HCT116 (cell line): ENCODE measurements at regions not wholly inside any gene's neighbourhood (a gene's known extent, or its start where the extent isn't known, plus 50 kb on each side); places are given as distances from the start of the nearest gene placed in this dataset.

Experiments
- ATAC-seq: fragments of 200-7000 bp; cut with Tn5 transposase; 2 replicates; pipeline ENCODE4 v1.9.1; 2020; ENCODE audit warnings: mild to moderate bottlenecking, moderate library complexity
- BruUV-seq: library from RNA; stranded (reverse); fragments of 400-500 nt; replicated peaks from 2 replicates; lab custom pipeline; 2021; lab: Mats Ljungman, UMichigan
- CTCF ChIA-PET: fragments of 300-600 bp; sonication (Branson Sonifier 250); formaldehyde crosslinking; loops from one replicate; lab custom pipeline; 2021; ENCODE audit warnings: antibody characterized with exemption; lab: Charles Lee
- POLR2A ChIA-PET: fragments of 300-600, 350-600 bp; sonication (Branson Sonifier 250); formaldehyde crosslinking; loops from one replicate; lab custom pipeline; 2021; ENCODE audit warnings: antibody characterized with exemption; lab: Charles Lee
- RAD21 ChIA-PET, 2 experiments: fragments of 300-600 bp; sonication (Branson Sonifier 250); formaldehyde crosslinking; loops; one replicate each; lab custom pipeline; 2023; ENCODE audit warnings: low total read pairs in 2 of 2; ENCODE audit not compliant: uncharacterized antibody in 2 of 2, unreplicated experiment in 2 of 2, low non-redundant PET in 1 of 2; lab: Charles Lee
- DNase-seq: peaks from one replicate; pipeline ENCODE4 v3.0.0-alpha.2; 2010; ENCODE audit warnings: low read depth, low spot score
- H2AFZ ChIP-seq: fragments of 200-600 bp; shearing (Covaris generic), sonication (generic); 2 replicates; pipeline ENCODE4 v1.6.1; 2017; ENCODE audit warnings: low read depth, mixed run types, mixed read lengths, antibody characterized with exemption, low read length; ENCODE audit not compliant: poor library complexity, severe bottlenecking
- H3K27ac ChIP-seq: 2 replicates; pipeline ENCODE4 v1.5.1; 2012; ENCODE audit warnings: low read depth, low read length
- H3K27me3 ChIP-seq: fragments of 200-600 bp; sonication (generic); 2 replicates; pipeline ENCODE4 v1.6.1; 2016; ENCODE audit warnings: mixed run types, low read length, mixed read lengths; ENCODE audit not compliant: insufficient read depth
- H3K36me3 ChIP-seq, 2 experiments: fragments of 200-500 bp in 1 of 2; fragments of 200-600 bp in 1 of 2; sonication (Bioruptor generic) in 1 of 2; sonication (generic) in 1 of 2; 2 replicates each; pipeline versions ENCODE4 v1.5.1 to v1.6.1; 2014 to 2016; ENCODE audit warnings: low read length in 2 of 2, inconsistent platforms in 1 of 2, mixed read lengths in 1 of 2, mixed run types in 1 of 2; ENCODE audit not compliant: insufficient read depth in 2 of 2, control insufficient read depth in 1 of 2
- H3K4me1 ChIP-seq, 2 experiments: fragments of 200-600 bp in 1 of 2; sonication (generic) in 1 of 2; 2 replicates each; pipeline versions ENCODE4 v1.5.1 to v1.6.1; 2012 to 2017; ENCODE audit warnings: low read length in 2 of 2, inconsistent platforms in 1 of 2, mild to moderate bottlenecking in 1 of 2, mixed read lengths in 1 of 2, mixed run types in 1 of 2, moderate library complexity in 1 of 2; ENCODE audit not compliant: insufficient read depth in 2 of 2, control insufficient read depth in 1 of 2
- H3K4me2 ChIP-seq: fragments of 200-600 bp; sonication (generic); 2 replicates; pipeline ENCODE4 v1.6.1; 2017; ENCODE audit warnings: mixed run types, low read length, mixed read lengths
- H3K4me3 ChIP-seq, 2 experiments: fragments of 200-600 bp in 1 of 2; sonication (generic) in 1 of 2; replicated peaks in 1 of 2; 2 replicates each; pipeline ENCODE4 v1.5.1; 2011 to 2016; ENCODE audit warnings: low read length in 2 of 2, control low read depth in 1 of 2, low read depth in 1 of 2, mild to moderate bottlenecking in 1 of 2, mixed read lengths in 1 of 2, mixed run types in 1 of 2
- H3K79me2 ChIP-seq: fragments of 200-600 bp; sonication (generic); 2 replicates; pipeline ENCODE4 v1.6.1; 2017; ENCODE audit warnings: mild to moderate bottlenecking, mixed run types, low read length, moderate library complexity, mixed read lengths; ENCODE audit not compliant: insufficient read depth
- H3K9ac ChIP-seq: fragments of 200-600 bp; sonication (generic); 2 replicates; pipeline ENCODE4 v1.6.1; 2016; ENCODE audit warnings: low read length, mixed read lengths
- H3K9me2 ChIP-seq: fragments of 200-600 bp; sonication (generic), shearing (Covaris generic); 2 replicates; pipeline ENCODE4 v1.6.1; 2017; ENCODE audit warnings: mixed run types, mild to moderate bottlenecking, moderate library complexity; ENCODE audit not compliant: insufficient read depth
- H3K9me3 ChIP-seq, 2 experiments: fragments of 200-500 bp in 1 of 2; fragments of 200-600 bp in 1 of 2; sonication (Bioruptor generic) in 1 of 2; sonication (generic) in 1 of 2; 2 replicates each; pipeline ENCODE4 v1.6.1; 2014 to 2017; ENCODE audit warnings: low read length in 2 of 2, mixed read lengths in 2 of 2, inconsistent platforms in 1 of 2, low read depth in 1 of 2, mild to moderate bottlenecking in 1 of 2, mixed run types in 1 of 2, moderate library complexity in 1 of 2; ENCODE audit not compliant: control insufficient read depth in 1 of 2, insufficient read depth in 1 of 2
- H4K20me1 ChIP-seq: fragments of 200-600 bp; sonication (generic), shearing (Covaris generic); 2 replicates; pipeline ENCODE4 v1.6.1; 2017; ENCODE audit warnings: mixed run types, mild to moderate bottlenecking, moderate library complexity; ENCODE audit not compliant: insufficient read depth
- FOSL1 ChIP-seq: IDR thresholded peaks from 2 replicates; pipeline ENCODE4 v1.6.1; 2012; ENCODE audit warnings: low read depth
- JUND ChIP-seq: IDR thresholded peaks from 2 replicates; pipeline ENCODE4 v1.6.1; 2012
- POLR2AphosphoS5 ChIP-seq: IDR thresholded peaks from 2 replicates; pipeline ENCODE4 v1.6.1; 2011; ENCODE audit warnings: mild to moderate bottlenecking, low read depth, low read length, moderate library complexity
- RAD21 ChIP-seq: IDR thresholded peaks from 2 replicates; pipeline ENCODE4 v1.6.1; 2012; ENCODE audit warnings: low read depth, mild to moderate bottlenecking
- SIN3A ChIP-seq: IDR thresholded peaks from 2 replicates; pipeline ENCODE4 v1.6.1; 2012; ENCODE audit warnings: low read depth
- SP1 ChIP-seq: IDR thresholded peaks from 2 replicates; pipeline ENCODE4 v1.6.1; 2012; ENCODE audit warnings: low read depth
- SRF ChIP-seq: IDR thresholded peaks from 2 replicates; pipeline ENCODE4 v1.6.1; 2012; ENCODE audit warnings: low read depth
- TCF7L2 ChIP-seq: IDR thresholded peaks from 2 replicates; pipeline ENCODE4 v1.7.0; 2011; ENCODE audit warnings: borderline replicate concordance, inconsistent platforms; ENCODE audit not compliant: insufficient read depth, insufficient read length; ENCODE audit errors: extremely low read depth
- ZFX ChIP-seq: fragments of 450-650 bp; IDR thresholded peaks from 2 replicates; pipeline ENCODE4 v1.6.1; 2017
- ZNF274 ChIP-seq: fragments of 200-500 bp; sonication (Bioruptor generic); IDR thresholded peaks from 2 replicates; pipeline ENCODE4 v1.6.1; 2014; ENCODE audit warnings: mild to moderate bottlenecking, low read depth, low read length, inconsistent platforms
- intact Hi-C: fragments of 100-400 bp; cut with micrococcal nuclease; formaldehyde crosslinking; loops from 2 replicates; pipeline ENCODE4 v1.10.0; 2022
- TF ChIP-seq, protein P1 (sequence below): IDR thresholded peaks from 2 replicates; pipeline ENCODE4 v1.6.1; 2012
- TF ChIP-seq, protein P2 (sequence below), 3 experiments: fragments of 200-600 bp in 1 of 3; sonication (generic) in 1 of 3; IDR thresholded peaks in 2 of 3; conservative IDR thresholded peaks in 1 of 3; 2 replicates each; pipeline ENCODE4 v1.5.1; 2012 to 2017; ENCODE audit warnings: low read depth in 2 of 3, low read length in 2 of 3, antibody characterized with exemption in 1 of 3, borderline replicate concordance in 1 of 3, control low read depth in 1 of 3, mild to moderate bottlenecking in 1 of 3, mixed read lengths in 1 of 3, mixed run types in 1 of 3, moderate library complexity in 1 of 3; ENCODE audit not compliant: insufficient read depth in 1 of 3
- TF ChIP-seq, protein P3 (sequence below): IDR thresholded peaks from 2 replicates; pipeline ENCODE4 v1.6.1; 2012

DNA sequence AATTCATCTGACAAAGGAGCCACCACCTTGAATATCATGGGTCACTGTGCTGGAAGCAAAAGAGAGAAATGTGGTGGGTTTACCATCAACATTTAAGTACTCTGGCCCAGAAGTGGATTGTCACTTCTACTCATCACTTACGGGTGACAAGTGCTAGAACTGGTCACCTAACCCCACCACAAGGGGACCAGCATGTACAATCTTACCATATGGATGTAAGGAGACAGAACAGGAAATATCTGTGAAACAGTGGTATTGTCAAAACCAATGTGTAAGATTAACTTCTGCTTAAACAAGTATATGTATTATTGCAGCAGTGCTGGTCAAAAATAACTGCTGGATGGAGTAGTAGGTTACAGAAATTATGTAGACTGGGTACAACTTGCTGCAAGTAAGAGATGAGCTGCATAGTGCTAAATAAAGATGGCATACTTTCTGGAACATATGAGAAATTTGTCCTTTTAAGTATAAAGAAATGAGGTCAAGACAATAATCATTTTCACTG lies 171.8 kb downstream of the POTEB3 start:
- H3K4me3 ChIP-seq = no peak overlapping the region
- H3K27me3 ChIP-seq = no peaks in the 10 kb centered on the region
- H2AFZ ChIP-seq = no peak overlapping the region
- peaks cover 14 to 22% of the 10 kb centered on the region in 2 experiments; a peak in 3 of 4 replicates for H3K9me3 ChIP-seq
- RAD21 ChIA-PET = no interaction called here
- intact Hi-C loops = no loop called here
- H3K4me2 ChIP-seq = no peak overlapping the region
- H3K9ac ChIP-seq = no peak overlapping the region
- DNase-seq (no peak), ATAC-seq (no peak)
- no peak overlapping the region for H3K27ac ChIP-seq
- POLR2A ChIA-PET = no interaction called here
- H3K79me2 ChIP-seq = no peaks in the 10 kb centered on the region
- no peak for TF ChIP-seq SP1
- H4K20me1 ChIP-seq = no peaks in the 10 kb centered on the region
- H3K4me1 ChIP-seq = no peaks in the 10 kb centered on the region
- H3K36me3 ChIP-seq = no peaks in the 10 kb centered on the region
- BruUV-seq = no TSS peak
- CTCF ChIA-PET = no interaction called here
- no peaks in the 10 kb centered on the region for H3K9me2 ChIP-seq

DNA sequence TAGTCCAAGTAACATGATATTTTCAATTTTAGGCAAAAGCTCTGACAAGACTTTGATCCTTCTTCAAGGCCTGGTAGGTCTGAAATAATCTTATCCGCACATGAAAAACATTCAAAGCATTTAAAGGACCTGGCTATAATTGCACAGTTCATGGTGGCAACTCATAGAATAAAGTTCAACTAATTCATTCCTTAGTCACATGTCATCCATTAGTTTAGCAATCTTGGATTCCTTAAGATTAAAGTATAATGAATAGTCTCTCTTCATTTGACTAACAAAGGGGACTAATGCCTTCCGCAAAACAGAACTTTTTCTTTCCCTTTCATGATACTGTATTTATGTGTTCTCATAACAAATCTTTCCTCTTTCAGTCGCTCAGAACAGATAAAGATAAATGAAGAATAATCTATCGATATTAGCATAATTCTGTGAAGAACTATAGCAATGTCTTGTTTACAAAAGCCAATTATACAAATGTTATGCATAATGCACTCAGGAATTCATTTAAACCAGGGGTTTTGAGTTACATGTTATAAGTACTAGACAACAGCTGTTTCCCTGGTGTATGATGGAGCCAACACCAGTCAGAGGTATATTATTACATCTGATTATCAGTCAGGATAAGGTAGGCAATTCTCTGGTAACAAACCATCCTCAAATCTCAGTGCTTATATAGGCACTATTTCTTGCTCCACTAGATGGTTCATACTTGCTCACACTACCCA lies 172.5 kb downstream of the POTEB3 start:
- Histone ChIP-seq H3K4me2 (no peak overlapping the region), H3K9me3 (peaks cover 14 to 22% of the 10 kb centered on the region in 2 experiments; a peak in 3 of 4 replicates), H2AFZ (no peak overlapping the region), H3K9me2 (no peaks in the 10 kb centered on the region), H3K9ac (no peak overlapping the region), H3K79me2 (no peaks in the 10 kb centered on the region), H3K4me3 (no peak overlapping the region), H3K4me1 (no peaks in the 10 kb centered on the region), H4K20me1 (no peaks in the 10 kb centered on the region), H3K36me3 (no peaks in the 10 kb centered on the region), H3K27ac (no peak overlapping the region), H3K27me3 (no peaks in the 10 kb centered on the region)
- POLR2A ChIA-PET = no interaction called here
- no TSS peak for BruUV-seq
- CTCF ChIA-PET = no interaction called here
- RAD21 ChIA-PET = no interaction called here
- DNase-seq (no peak), ATAC-seq (no peak)
- intact Hi-C loops = no loop called here
- TF ChIP-seq ZNF274 = no peak
- no peak for TF ChIP-seq POLR2AphosphoS5
- TF ChIP-seq FOSL1 = no peak
- TF ChIP-seq, protein P1, sequence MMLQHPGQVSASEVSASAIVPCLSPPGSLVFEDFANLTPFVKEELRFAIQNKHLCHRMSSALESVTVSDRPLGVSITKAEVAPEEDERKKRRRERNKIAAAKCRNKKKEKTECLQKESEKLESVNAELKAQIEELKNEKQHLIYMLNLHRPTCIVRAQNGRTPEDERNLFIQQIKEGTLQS = no peak
- TF ChIP-seq TCF7L2 = no peak
- no peak for TF ChIP-seq SP1
- no peak for TF ChIP-seq JUND
- TF ChIP-seq, protein P2, sequence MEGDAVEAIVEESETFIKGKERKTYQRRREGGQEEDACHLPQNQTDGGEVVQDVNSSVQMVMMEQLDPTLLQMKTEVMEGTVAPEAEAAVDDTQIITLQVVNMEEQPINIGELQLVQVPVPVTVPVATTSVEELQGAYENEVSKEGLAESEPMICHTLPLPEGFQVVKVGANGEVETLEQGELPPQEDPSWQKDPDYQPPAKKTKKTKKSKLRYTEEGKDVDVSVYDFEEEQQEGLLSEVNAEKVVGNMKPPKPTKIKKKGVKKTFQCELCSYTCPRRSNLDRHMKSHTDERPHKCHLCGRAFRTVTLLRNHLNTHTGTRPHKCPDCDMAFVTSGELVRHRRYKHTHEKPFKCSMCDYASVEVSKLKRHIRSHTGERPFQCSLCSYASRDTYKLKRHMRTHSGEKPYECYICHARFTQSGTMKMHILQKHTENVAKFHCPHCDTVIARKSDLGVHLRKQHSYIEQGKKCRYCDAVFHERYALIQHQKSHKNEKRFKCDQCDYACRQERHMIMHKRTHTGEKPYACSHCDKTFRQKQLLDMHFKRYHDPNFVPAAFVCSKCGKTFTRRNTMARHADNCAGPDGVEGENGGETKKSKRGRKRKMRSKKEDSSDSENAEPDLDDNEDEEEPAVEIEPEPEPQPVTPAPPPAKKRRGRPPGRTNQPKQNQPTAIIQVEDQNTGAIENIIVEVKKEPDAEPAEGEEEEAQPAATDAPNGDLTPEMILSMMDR (IDR thresholded peaks at IDR 0.05 in 2 of 3, conservative IDR thresholded peaks at IDR 0.05 in 1 of 3; ENCODE audit: borderline replicate concordance in 1 of 3, insufficient read depth in 1 of 3, low read depth in 2 of 3, low read length in 2 of 3) = no peak
- TF ChIP-seq, protein P3, sequence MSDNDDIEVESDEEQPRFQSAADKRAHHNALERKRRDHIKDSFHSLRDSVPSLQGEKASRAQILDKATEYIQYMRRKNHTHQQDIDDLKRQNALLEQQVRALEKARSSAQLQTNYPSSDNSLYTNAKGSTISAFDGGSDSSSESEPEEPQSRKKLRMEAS = no peak
- no peak for TF ChIP-seq SIN3A
- TF ChIP-seq ZFX = no peak
- TF ChIP-seq RAD21 = no peak
- TF ChIP-seq SRF = no peak
